T-cell (primary cell): ENCODE measurements at regions not wholly inside any gene's neighbourhood (a gene's known extent, or its start where the extent isn't known, plus 50 kb on each side); places are given as distances from the start of the nearest gene placed in this dataset.

Experiments used
- ATAC-seq, 4 experiments: fragments of 200-7000 bp in 3 of 4; fragments of 150-1000 bp in 1 of 4; cut with Tn5 transposase; replicated peaks in 1 of 4; 1 replicate in 3 of 4; 2 replicates in 1 of 4; pipeline ENCODE4 v1.10.0; 2021; ENCODE audit warnings: moderate library complexity in 3 of 4, mild to moderate bottlenecking in 2 of 4, moderate number of reproducible peaks in 1 of 4
- CTCF ChIA-PET, 2 donors: fragments of 300-600 bp; sonication (Branson Sonifier 250); formaldehyde crosslinking; loops; one replicate each; lab custom pipeline; 2022; ENCODE audit warnings: antibody characterized with exemption in 2 of 2; lab: Charles Lee
- POLR2A ChIA-PET, 2 donors: fragments of 300-600 bp; sonication (Branson Sonifier 250); formaldehyde crosslinking; loops; one replicate each; lab custom pipeline; 2022; ENCODE audit warnings: antibody characterized with exemption in 2 of 2; lab: Charles Lee
- DNase-seq, 35 experiments: peaks; one replicate each; pipeline versions ENCODE4 v3.0.0 to v3.0.0-alpha.2; 2013 to 2023
- H3K27ac ChIP-seq: one replicate; pipeline ENCODE4 v1.5.1; 2013; ENCODE audit warnings: low read length
- H3K27me3 ChIP-seq, 2 experiments: replicated peaks in 1 of 2; 1 replicate in 1 of 2; 2 replicates in 1 of 2; pipeline versions ENCODE4 v1.6.1 to v1.7.0; 2013; ENCODE audit warnings: low read length in 1 of 2, mixed read lengths in 1 of 2; ENCODE audit not compliant: control insufficient read depth in 2 of 2, insufficient read depth in 2 of 2; ENCODE audit errors: extremely low read depth in 1 of 2
- H3K36me3 ChIP-seq, 2 donors: 1 replicate in 1 of 2; 2 replicates in 1 of 2; pipeline versions ENCODE4 v1.6.1 to v1.7.0; 2013; ENCODE audit warnings: low read length in 1 of 2; ENCODE audit not compliant: control insufficient read depth in 2 of 2, insufficient read depth in 1 of 2; ENCODE audit errors: extremely low read depth in 1 of 2
- H3K4me1 ChIP-seq, 2 experiments: 1 replicate in 1 of 2; 2 replicates in 1 of 2; pipeline versions ENCODE4 v1.6.1 to v1.7.0; 2013; ENCODE audit warnings: low read length in 2 of 2, mixed read lengths in 1 of 2; ENCODE audit not compliant: insufficient read depth in 2 of 2, control insufficient read depth in 1 of 2; ENCODE audit errors: extremely low read depth in 1 of 2
- H3K4me3 ChIP-seq, 2 donors: 1 replicate in 1 of 2; 2 replicates in 1 of 2; pipeline versions ENCODE4 v1.5.1 to v1.7.0; 2013; ENCODE audit warnings: mild to moderate bottlenecking in 2 of 2, low read length in 1 of 2, moderate library complexity in 1 of 2; ENCODE audit not compliant: control insufficient read depth in 1 of 2; ENCODE audit errors: extremely low read depth in 1 of 2
- H3K9me3 ChIP-seq: 2 replicates; pipeline ENCODE4 v1.7.0; 2013
- H3K27ac Mint-ChIP-seq, 2 donors: one replicate each; pipeline ENCODE4 v1.8.0; 2020 to 2021; ENCODE audit warnings: mild to moderate bottlenecking in 2 of 2, mixed read lengths in 2 of 2
- H3K27me3 Mint-ChIP-seq, 2 donors: one replicate each; pipeline ENCODE4 v1.8.0; 2021 to 2022; ENCODE audit warnings: mixed read lengths in 2 of 2
- H3K36me3 Mint-ChIP-seq: one replicate; pipeline ENCODE4 v1.8.0; 2021; ENCODE audit warnings: mixed read lengths
- H3K4me1 Mint-ChIP-seq, 3 donors: one replicate each; pipeline ENCODE4 v1.8.0; 2020 to 2022; ENCODE audit warnings: mixed read lengths in 3 of 3, mild to moderate bottlenecking in 1 of 3
- H3K4me3 Mint-ChIP-seq, 3 donors: one replicate each; pipeline ENCODE4 v1.8.0; 2020 to 2022; ENCODE audit warnings: mild to moderate bottlenecking in 3 of 3, mixed read lengths in 3 of 3, moderate library complexity in 3 of 3
- H3K9me3 Mint-ChIP-seq, 3 donors: one replicate each; pipeline ENCODE4 v1.8.0; 2020 to 2022; ENCODE audit warnings: mixed read lengths in 3 of 3
- WGBS: methylation state at CpG from one replicate; pipeline ENCODE4 v1.1.5; 2013; ENCODE audit warnings: missing lambda C conversion rate; ENCODE audit not compliant: insufficient coverage; 5-methylcytosine and 5-hydroxymethylcytosine counted together

- no peak overlapping the region for H3K27ac Mint-ChIP-seq
- H3K9me3 ChIP-seq = no peaks in the 10 kb centered on the region
- ChIA-PET POLR2A (no interaction called here), CTCF (no interaction called here)
- H3K4me1 Mint-ChIP-seq = no peaks in the 10 kb centered on the region
- H3K36me3 Mint-ChIP-seq = peaks cover under 1% of the 10 kb centered on the region
- H3K4me1 ChIP-seq = no peaks in the 10 kb centered on the region
- H3K27me3 Mint-ChIP-seq = peaks cover 11 to 28% of the 10 kb centered on the region in 2 donors
- peaks cover 0 to 2% of the 10 kb centered on the region in 2 experiments for H3K27me3 ChIP-seq
- H3K9me3 Mint-ChIP-seq = peaks cover 1 to 5% (median 2%) of the 10 kb centered on the region in 3 donors
- no peak overlapping the region for H3K4me3 ChIP-seq
- no peak overlapping the region for H3K27ac ChIP-seq
- no peak overlapping the region for H3K4me3 Mint-ChIP-seq
- WGBS = 64% methylated on average over 5 of the region's 5 CpGs
- DNase-seq (no peak), ATAC-seq (no peak)
- H3K36me3 ChIP-seq = no peaks in the 10 kb centered on the region
Observed at GRCh38 chr6:106895703-106896040, 78.9 kb downstream of the CD24 start.

DNA sequence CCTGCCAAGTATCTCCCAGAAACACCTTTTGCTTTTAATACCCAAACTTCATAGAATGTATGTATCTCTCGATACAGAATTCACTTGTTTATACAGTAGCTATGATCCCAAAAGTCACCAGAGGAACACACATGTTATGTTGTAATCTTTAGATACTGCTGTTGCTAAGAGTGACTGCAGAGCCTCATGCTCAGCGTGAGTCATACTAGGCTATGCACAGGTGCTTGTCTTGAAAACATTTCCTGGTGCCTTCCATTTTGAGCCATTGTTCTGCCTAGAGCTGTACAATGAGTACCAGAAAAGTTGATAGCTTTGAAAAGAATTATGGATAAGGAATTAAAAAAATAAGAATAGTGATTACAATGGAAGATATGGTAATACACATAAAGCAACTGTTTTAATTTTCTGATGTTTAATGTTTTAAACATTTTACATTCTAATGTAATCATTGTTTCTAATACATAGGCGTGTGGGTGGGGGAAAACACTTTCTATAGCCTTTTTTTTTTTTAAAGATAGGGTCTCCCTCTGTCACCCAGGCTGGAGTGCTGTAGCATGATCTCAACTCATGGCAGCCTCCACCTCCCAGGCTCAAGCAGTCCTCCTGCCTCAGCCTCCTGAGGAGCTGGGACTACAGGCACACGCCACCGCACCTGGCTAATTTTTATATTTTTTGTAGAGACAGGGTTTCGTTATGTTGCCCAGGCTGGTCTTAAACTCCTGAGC, 79.4 kb downstream of the CD24 start:
- H3K4me1 Mint-ChIP-seq = no peaks in the 10 kb centered on the region
- peaks cover 12 to 28% of the 10 kb centered on the region in 2 donors for H3K27me3 Mint-ChIP-seq
- ATAC-seq (no peak), DNase-seq (no peak)
- 86% methylated on average over 2 of the region's 6 CpGs for WGBS
- Histone ChIP-seq H3K4me3 (no peak overlapping the region), H3K36me3 (no peaks in the 10 kb centered on the region), H3K27me3 (peaks cover 0 to 2% of the 10 kb centered on the region in 2 experiments), H3K27ac (no peak overlapping the region), H3K9me3 (no peaks in the 10 kb centered on the region), H3K4me1 (no peaks in the 10 kb centered on the region)
- CTCF ChIA-PET = no interaction called here
- H3K27ac Mint-ChIP-seq = no peak overlapping the region
- H3K4me3 Mint-ChIP-seq = no peak overlapping the region
- POLR2A ChIA-PET = no interaction called here
- no peaks in the 10 kb centered on the region for H3K36me3 Mint-ChIP-seq
- peaks cover 0 to 3% (median 0%) of the 10 kb centered on the region in 3 donors for H3K9me3 Mint-ChIP-seq

DNA sequence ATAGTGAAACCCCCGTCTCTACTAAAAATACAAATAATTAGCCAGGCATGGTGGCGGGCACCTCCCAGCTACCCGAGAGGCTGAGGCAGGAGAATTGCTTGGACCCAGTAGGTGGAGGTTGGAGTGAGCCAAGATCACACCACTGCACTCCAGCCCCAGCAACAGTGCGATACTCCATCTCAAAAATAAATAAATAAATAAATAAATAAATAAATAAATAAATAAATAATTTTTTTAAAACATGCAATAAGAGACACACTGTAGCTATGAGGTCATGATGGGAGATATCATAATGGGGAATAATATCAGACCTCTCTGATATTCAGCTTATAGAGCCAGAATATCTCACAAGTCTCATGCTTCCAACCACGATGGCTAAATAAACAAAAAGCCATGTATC, 82.3 kb downstream of the CD24 start:
- Histone ChIP-seq H3K36me3 (no peaks in the 10 kb centered on the region), H3K4me1 (no peaks in the 10 kb centered on the region), H3K9me3 (no peaks in the 10 kb centered on the region), H3K27me3 (peaks cover 0 to 2% of the 10 kb centered on the region in 2 experiments), H3K4me3 (no peak overlapping the region), H3K27ac (no peak overlapping the region)
- H3K4me1 Mint-ChIP-seq = no peaks in the 10 kb centered on the region
- ChIA-PET POLR2A (no interaction called here), CTCF (no interaction called here)
- no peaks in the 10 kb centered on the region for H3K36me3 Mint-ChIP-seq
- WGBS = no CpG with 5 or more reads among the region's 5 CpGs
- DNase-seq (no peak), ATAC-seq (no peak)
- H3K27me3 Mint-ChIP-seq = peaks cover 22 to 32% of the 10 kb centered on the region in 2 donors
- no peaks in the 10 kb centered on the region for H3K9me3 Mint-ChIP-seq
- no peak overlapping the region for H3K4me3 Mint-ChIP-seq
- H3K27ac Mint-ChIP-seq = no peak overlapping the region

DNA sequence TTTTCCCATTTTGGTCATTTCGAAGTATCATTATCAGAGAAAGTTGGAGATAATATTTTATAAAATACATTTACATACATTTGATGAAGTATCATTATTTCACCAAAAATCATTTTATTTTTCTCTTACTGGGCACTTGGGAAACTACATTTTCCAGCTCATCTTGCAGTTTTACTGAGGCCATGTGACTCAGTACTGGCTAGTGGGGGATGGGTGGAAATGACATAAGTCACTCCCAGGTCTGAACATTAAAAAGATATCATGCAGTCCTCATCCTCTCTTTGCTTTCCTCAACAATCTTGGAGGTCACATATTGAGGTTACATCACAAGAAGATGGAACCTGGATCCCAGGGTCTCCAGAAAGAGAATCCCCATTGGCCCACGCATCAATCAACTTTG, 84.1 kb downstream of the CD24 start:
- ChIA-PET CTCF (no interaction called here), POLR2A (no interaction called here)
- peaks cover 25 to 35% of the 10 kb centered on the region in 2 donors for H3K27me3 Mint-ChIP-seq
- no peak overlapping the region for H3K4me3 ChIP-seq
- H3K36me3 Mint-ChIP-seq = no peaks in the 10 kb centered on the region
- DNase-seq (no peak), ATAC-seq (no peak)
- no peaks in the 10 kb centered on the region for H3K9me3 Mint-ChIP-seq
- H3K4me3 Mint-ChIP-seq = no peak overlapping the region
- H3K9me3 ChIP-seq = no peaks in the 10 kb centered on the region
- no CpG with 5 or more reads among the region's 2 CpGs for WGBS
- no peaks in the 10 kb centered on the region for H3K4me1 Mint-ChIP-seq
- H3K27ac Mint-ChIP-seq = no peak overlapping the region
- peaks cover 0 to 1% of the 10 kb centered on the region in 2 experiments for H3K27me3 ChIP-seq
- no peak overlapping the region for H3K27ac ChIP-seq
- H3K4me1 ChIP-seq = no peaks in the 10 kb centered on the region
- H3K36me3 ChIP-seq = no peaks in the 10 kb centered on the region

GRCh38 chr6:106889692-106890091, 84.8 kb downstream of the CD24 start:
- Histone ChIP-seq H3K27me3 (no peaks in the 10 kb centered on the region), H3K27ac (no peak overlapping the region), H3K36me3 (no peaks in the 10 kb centered on the region), H3K9me3 (no peaks in the 10 kb centered on the region), H3K4me3 (no peak overlapping the region), H3K4me1 (no peaks in the 10 kb centered on the region)
- no peak for ATAC-seq
- WGBS = no CpG with 5 or more reads among the region's 1 CpG
- Mint-ChIP-seq H3K27me3 (peaks cover 25 to 36% of the 10 kb centered on the region in 2 donors), H3K4me1 (no peaks in the 10 kb centered on the region), H3K36me3 (no peaks in the 10 kb centered on the region), H3K9me3 (no peaks in the 10 kb centered on the region), H3K4me3 (no peak overlapping the region), H3K27ac (no peak overlapping the region)
- ChIA-PET CTCF (interaction anchor here in 1 of 2 donors (0.9 kb wide), 1 partner anchor 319 kb away, joined by 3 read pairs; no protein-coding TSS in a partner anchor), POLR2A (no interaction called here)
- DNase-seq = no peak

DNA sequence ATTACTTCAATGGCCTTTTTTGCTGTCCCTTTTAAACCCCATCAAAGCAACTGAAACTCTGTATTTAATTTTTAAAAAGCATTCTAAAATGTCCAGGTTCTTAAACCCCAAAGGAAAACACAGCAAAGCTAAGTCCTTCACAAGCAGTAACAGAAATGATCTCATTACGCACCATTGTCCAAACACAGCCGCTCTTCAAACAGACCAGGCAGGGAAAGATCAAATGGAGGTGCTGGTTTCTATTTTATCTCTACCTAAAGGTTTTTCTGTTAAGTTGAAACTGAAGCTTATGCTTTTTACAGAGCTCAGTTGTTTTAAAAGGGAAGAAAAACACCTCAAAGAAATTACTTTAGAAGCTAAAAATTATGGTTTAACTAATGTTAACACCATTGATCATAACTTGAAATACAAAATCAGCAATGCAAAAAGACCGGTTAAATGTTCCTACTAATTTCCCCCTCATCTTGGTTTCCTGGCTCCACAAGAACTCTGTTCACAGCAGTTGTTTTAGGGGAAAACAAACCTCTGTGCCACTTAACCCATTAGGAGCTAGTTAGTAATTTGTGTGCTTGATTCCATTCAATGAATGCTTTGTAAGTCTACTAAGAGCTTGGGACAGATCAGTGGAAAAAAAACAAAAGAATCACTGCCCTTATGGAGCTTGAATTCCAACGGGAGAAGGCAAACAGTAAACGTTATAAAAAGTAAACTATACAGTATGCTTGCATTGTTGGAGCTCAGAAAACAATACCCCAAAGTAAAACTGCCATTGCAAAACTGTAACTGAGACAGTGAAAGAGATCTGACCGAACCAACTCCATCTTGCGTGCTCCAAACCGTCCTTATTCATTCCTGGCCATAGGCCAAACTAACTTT, 87.4 kb downstream of the CD24 start:
- Mint-ChIP-seq H3K36me3 (no peaks in the 10 kb centered on the region), H3K9me3 (no peaks in the 10 kb centered on the region), H3K27me3 (peaks cover 18 to 20% of the 10 kb centered on the region in 2 donors), H3K27ac (no peak overlapping the region), H3K4me3 (no peak overlapping the region), H3K4me1 (no peaks in the 10 kb centered on the region)
- Histone ChIP-seq H3K27ac (no peak overlapping the region), H3K4me1 (no peaks in the 10 kb centered on the region), H3K36me3 (no peaks in the 10 kb centered on the region), H3K4me3 (no peak overlapping the region), H3K9me3 (no peaks in the 10 kb centered on the region), H3K27me3 (no peaks in the 10 kb centered on the region)
- WGBS = 43% methylated on average over 2 of the region's 8 CpGs
- ATAC-seq = no peak
- POLR2A ChIA-PET = interaction anchor here in 1 of 2 donors (0.6 kb wide), 1 partner anchor 117 kb away, joined by 3 read pairs; no protein-coding TSS in a partner anchor
- CTCF ChIA-PET = interaction anchor here in 1 of 2 donors (0.7 kb wide), 1 partner anchor 19 kb away, joined by 5 read pairs; no protein-coding TSS in a partner anchor
- no peak for DNase-seq
